Activated naive CD8-positive, alpha-beta T cell (primary cell): ENCODE measurements at regions not wholly inside any gene's neighbourhood (a gene's known extent, or its start where the extent isn't known, plus 50 kb on each side); places are given as distances from the start of the nearest gene placed in this dataset.

ENCODE experiments used
- H3K27ac Mint-ChIP-seq: one replicate; pipeline ENCODE4 v1.8.0; 2021; ENCODE audit warnings: mixed read lengths
- H3K27me3 Mint-ChIP-seq: one replicate; pipeline ENCODE4 v1.8.0; 2021; ENCODE audit warnings: mixed read lengths
- H3K36me3 Mint-ChIP-seq: one replicate; pipeline ENCODE4 v1.8.0; 2021; ENCODE audit warnings: mixed read lengths
- H3K4me1 Mint-ChIP-seq: one replicate; pipeline ENCODE4 v1.8.0; 2021; ENCODE audit warnings: low read depth, mixed read lengths
- H3K4me3 Mint-ChIP-seq: one replicate; pipeline ENCODE4 v1.8.0; 2021; ENCODE audit warnings: mild to moderate bottlenecking, mixed read lengths
- H3K9me3 Mint-ChIP-seq: one replicate; pipeline ENCODE4 v1.8.0; 2021; ENCODE audit warnings: low read depth, mixed read lengths

DNA sequence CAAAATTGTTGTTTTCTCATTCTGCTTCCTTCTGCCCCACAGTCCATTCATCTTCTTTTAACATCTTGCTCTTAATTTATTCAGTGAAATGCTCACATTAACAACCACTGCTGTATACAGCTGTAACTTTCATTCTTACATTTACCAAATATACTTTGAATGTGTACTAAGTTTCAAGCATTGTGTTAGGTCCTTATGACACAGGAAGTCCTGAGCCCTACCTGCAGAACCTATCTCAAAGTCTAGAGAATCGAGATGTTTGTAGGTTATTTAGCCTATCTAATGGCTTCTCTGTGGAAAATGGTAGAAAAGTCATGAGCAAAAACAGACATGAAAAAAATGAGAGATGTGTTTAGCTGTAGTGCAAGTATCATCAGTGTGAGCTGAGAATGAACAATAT is 117.6 kb upstream of the MGAT4C start:
- no peak overlapping the region for H3K27ac Mint-ChIP-seq
- H3K4me3 Mint-ChIP-seq = no peak overlapping the region
- peaks cover 7% of the 10 kb centered on the region for H3K9me3 Mint-ChIP-seq
- no peaks in the 10 kb centered on the region for H3K36me3 Mint-ChIP-seq
- H3K27me3 Mint-ChIP-seq = no peaks in the 10 kb centered on the region
- no peaks in the 10 kb centered on the region for H3K4me1 Mint-ChIP-seq

DNA sequence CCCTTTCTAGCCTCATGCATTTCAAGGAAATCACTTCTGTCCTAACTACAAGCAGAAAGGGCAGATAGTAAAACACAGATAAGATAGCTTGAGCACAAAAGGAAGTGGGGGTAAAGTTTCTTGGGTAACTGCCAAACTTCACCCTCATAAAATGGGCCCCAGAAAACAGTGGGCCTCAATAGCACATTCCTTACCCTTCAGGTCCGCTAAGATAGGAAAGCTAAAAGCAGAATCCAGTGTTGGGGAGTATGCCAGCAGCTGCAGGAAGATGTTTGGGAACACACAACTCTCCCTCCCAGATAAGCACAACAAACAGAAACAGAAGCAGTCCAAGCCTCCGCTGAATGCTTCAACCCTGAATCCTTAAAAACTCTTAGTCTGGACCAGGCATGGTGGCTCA is 110.9 kb upstream of the MGAT4C start:
- Mint-ChIP-seq H3K4me1 (no peaks in the 10 kb centered on the region), H3K9me3 (peaks cover 3% of the 10 kb centered on the region), H3K27ac (no peak overlapping the region), H3K4me3 (no peak overlapping the region), H3K36me3 (no peaks in the 10 kb centered on the region), H3K27me3 (no peaks in the 10 kb centered on the region)

DNA sequence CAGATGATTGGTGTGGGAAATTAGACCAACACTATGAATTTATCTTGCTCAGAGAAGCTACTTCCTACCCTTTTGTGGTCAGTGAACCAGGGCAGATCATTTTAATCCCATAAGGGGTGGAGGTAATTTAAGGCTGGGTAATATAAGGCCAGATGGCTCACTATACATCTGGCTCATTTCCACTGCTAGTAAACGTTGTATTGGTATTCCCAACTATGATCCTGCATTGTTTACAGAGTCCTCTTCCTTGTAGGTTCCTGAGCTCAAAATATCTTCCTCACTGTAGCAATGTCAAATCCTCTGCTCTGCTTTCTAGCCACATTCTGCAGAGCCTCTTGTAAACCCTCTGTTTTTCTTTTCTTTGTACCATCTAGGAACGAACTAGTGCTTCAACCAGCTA is 93.0 kb upstream of the MGAT4C start:
- Mint-ChIP-seq H3K9me3 (peaks cover 14% of the 10 kb centered on the region), H3K27me3 (no peaks in the 10 kb centered on the region)

GRCh38 chr12:86333955-86334522 is 77.8 kb upstream of the MGAT4C start:
- H3K36me3 Mint-ChIP-seq = no peaks in the 10 kb centered on the region
- H3K4me1 Mint-ChIP-seq = no peaks in the 10 kb centered on the region
- no peaks in the 10 kb centered on the region for H3K27me3 Mint-ChIP-seq
- H3K9me3 Mint-ChIP-seq = peaks cover 2% of the 10 kb centered on the region
- no peak overlapping the region for H3K27ac Mint-ChIP-seq
- H3K4me3 Mint-ChIP-seq = no peak overlapping the region

More for the DNA sequence above, 93.0 kb upstream of the MGAT4C start:
- Mint-ChIP-seq H3K36me3 (no peaks in the 10 kb centered on the region), H3K27ac (no peak overlapping the region), H3K4me1 (no peaks in the 10 kb centered on the region), H3K4me3 (no peak overlapping the region)

DNA sequence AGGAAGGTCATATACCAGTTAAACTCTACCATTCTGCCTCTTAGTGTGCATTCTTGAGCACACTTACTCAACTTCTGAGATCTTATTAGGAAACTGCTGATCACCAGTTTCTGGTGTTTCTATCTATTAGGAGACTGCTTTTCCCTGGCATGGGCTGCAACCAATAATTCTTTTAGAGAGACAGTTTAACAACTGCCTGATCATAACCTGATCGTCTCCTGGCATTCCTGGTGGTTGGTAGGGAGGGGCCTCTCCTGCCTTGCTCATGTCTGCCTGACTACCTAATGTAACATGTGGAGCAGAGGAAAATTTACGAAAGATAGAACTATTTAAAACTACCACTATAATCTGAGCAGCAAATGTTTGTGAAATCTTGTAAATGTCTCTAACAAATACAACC is 75.3 kb upstream of the MGAT4C start:
- no peaks in the 10 kb centered on the region for H3K4me1 Mint-ChIP-seq
- H3K27me3 Mint-ChIP-seq = no peaks in the 10 kb centered on the region
- peaks cover 2% of the 10 kb centered on the region for H3K9me3 Mint-ChIP-seq
- H3K27ac Mint-ChIP-seq = no peak overlapping the region
- no peak overlapping the region for H3K4me3 Mint-ChIP-seq
- H3K36me3 Mint-ChIP-seq = no peaks in the 10 kb centered on the region

- Mint-ChIP-seq H3K4me3 (no peak overlapping the region), H3K9me3 (peaks cover 2% of the 10 kb centered on the region), H3K27ac (no peak overlapping the region), H3K36me3 (no peaks in the 10 kb centered on the region), H3K4me1 (no peaks in the 10 kb centered on the region), H3K27me3 (no peaks in the 10 kb centered on the region)
These were observed 74.8 kb upstream of the MGAT4C start for GRCh38 chr12:86331012-86331411.

DNA sequence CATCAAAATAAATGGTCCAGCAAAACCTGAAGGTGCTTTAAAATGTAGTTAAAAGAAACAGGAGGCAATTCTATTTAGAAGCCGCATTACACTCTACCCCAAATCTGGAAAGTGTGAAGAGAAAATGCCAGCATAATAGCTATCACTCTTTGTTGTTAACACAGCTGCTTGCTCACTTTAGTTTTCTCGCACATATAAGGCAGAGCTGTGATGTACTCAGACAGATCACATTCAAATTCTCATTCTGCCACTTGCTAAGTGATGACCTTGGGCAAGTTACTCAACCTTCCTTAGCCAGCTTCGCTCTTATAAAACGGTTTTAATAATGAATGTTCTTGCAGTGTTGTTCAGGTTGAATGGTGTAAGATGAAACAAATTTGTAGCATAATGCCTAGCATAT is 56.0 kb upstream of the MGAT4C start:
- Mint-ChIP-seq H3K4me3 (no peak overlapping the region), H3K27ac (no peak overlapping the region), H3K36me3 (no peaks in the 10 kb centered on the region), H3K27me3 (no peaks in the 10 kb centered on the region), H3K4me1 (no peaks in the 10 kb centered on the region), H3K9me3 (no peaks in the 10 kb centered on the region)
